Neuronal stem cell (in vitro differentiated cells): ENCODE measurements at regions not wholly inside any gene's neighbourhood (a gene's known extent, or its start where the extent isn't known, plus 50 kb on each side); places are given as distances from the start of the nearest gene placed in this dataset.

Source experiments
- DNase-seq: peaks from one replicate; pipeline ENCODE4 v3.0.0-alpha.2; 2013; ENCODE audit warnings: low spot score
- H2AFZ ChIP-seq: one replicate; pipeline ENCODE4 v1.6.1; 2013; ENCODE audit warnings: mild to moderate bottlenecking, low read length, inconsistent platforms
- H2AK5ac ChIP-seq: 2 replicates; pipeline ENCODE4 v1.6.1; 2013; ENCODE audit warnings: low read depth, mild to moderate bottlenecking, inconsistent platforms, low read length, moderate library complexity, mixed read lengths
- H2BK120ac ChIP-seq: 2 replicates; pipeline ENCODE4 v1.6.1; 2013; ENCODE audit warnings: low read depth, mild to moderate bottlenecking, inconsistent platforms, low read length, moderate library complexity, mixed read lengths
- H2BK12ac ChIP-seq: one replicate; pipeline ENCODE4 v1.6.1; 2013; ENCODE audit warnings: low read length, inconsistent platforms
- H2BK15ac ChIP-seq: 2 replicates; pipeline ENCODE4 v1.6.1; 2013; ENCODE audit warnings: mild to moderate bottlenecking, low read length, inconsistent platforms, mixed read lengths
- H2BK5ac ChIP-seq: one replicate; pipeline ENCODE4 v1.6.1; 2013; ENCODE audit warnings: inconsistent platforms, mild to moderate bottlenecking, low read length, moderate library complexity
- H3K14ac ChIP-seq: one replicate; pipeline ENCODE4 v1.6.1; 2013; ENCODE audit warnings: low read length, inconsistent platforms
- H3K18ac ChIP-seq: 2 replicates; pipeline ENCODE4 v1.6.1; 2013; ENCODE audit warnings: low read length, inconsistent platforms
- H3K23ac ChIP-seq: 2 replicates; pipeline ENCODE4 v1.6.1; 2013; ENCODE audit warnings: low read depth, mild to moderate bottlenecking, mixed read lengths, low read length, inconsistent platforms; ENCODE audit not compliant: poor library complexity
- H3K27ac ChIP-seq: replicated peaks from 3 replicates; pipeline ENCODE4 v1.5.1; 2013; ENCODE audit warnings: low read length, inconsistent platforms
- H3K27me3 ChIP-seq, 3 experiments: 2 replicates each; pipeline ENCODE4 v1.6.1; 2013; ENCODE audit warnings: low read length in 3 of 3, mild to moderate bottlenecking in 2 of 3, inconsistent platforms in 1 of 3, low read depth in 1 of 3, mixed read lengths in 1 of 3, moderate library complexity in 1 of 3; ENCODE audit not compliant: control insufficient read depth in 3 of 3, insufficient read depth in 3 of 3
- H3K36me3 ChIP-seq, 2 donors: replicated peaks in 1 of 2; 2 replicates each; pipeline ENCODE4 v1.6.1; 2013; ENCODE audit warnings: low read length in 2 of 2; ENCODE audit not compliant: control insufficient read depth in 2 of 2, insufficient read depth in 2 of 2
- H3K4ac ChIP-seq: 2 replicates; pipeline ENCODE4 v1.6.1; 2013; ENCODE audit warnings: inconsistent platforms, mild to moderate bottlenecking, low read length, moderate library complexity
- H3K4me1 ChIP-seq, 2 donors: 1 replicate in 1 of 2; 2 replicates in 1 of 2; pipeline ENCODE4 v1.6.1; 2013; ENCODE audit warnings: low read length in 2 of 2, low read depth in 1 of 2; ENCODE audit not compliant: control insufficient read depth in 2 of 2, insufficient read depth in 1 of 2
- H3K4me2 ChIP-seq: one replicate; pipeline ENCODE4 v1.6.1; 2013; ENCODE audit warnings: mild to moderate bottlenecking, low read length, inconsistent platforms; ENCODE audit not compliant: insufficient read depth, poor library complexity, severe bottlenecking
- H3K4me3 ChIP-seq, 2 donors: 2 replicates each; pipeline ENCODE4 v1.5.1; 2013; ENCODE audit warnings: low read length in 2 of 2, mild to moderate bottlenecking in 2 of 2, inconsistent platforms in 1 of 2, moderate library complexity in 1 of 2
- H3K79me1 ChIP-seq: one replicate; pipeline ENCODE4 v1.6.1; 2013; ENCODE audit warnings: low read depth, mild to moderate bottlenecking, inconsistent platforms, low read length, moderate library complexity
- H3K9ac ChIP-seq: one replicate; pipeline ENCODE4 v1.6.1; 2013; ENCODE audit warnings: mild to moderate bottlenecking, low read depth, low read length, inconsistent platforms; ENCODE audit not compliant: poor library complexity
- H3K9me3 ChIP-seq, 2 donors: replicated peaks in 1 of 2; 2 replicates each; pipeline versions ENCODE3 to v1.6.1; 2013; ENCODE audit warnings: low read length in 2 of 2, mild to moderate bottlenecking in 2 of 2, inconsistent platforms in 1 of 2, low read depth in 1 of 2, mixed read lengths in 1 of 2, moderate library complexity in 1 of 2; ENCODE audit not compliant: control insufficient read depth in 2 of 2, insufficient read depth in 1 of 2
- H4K8ac ChIP-seq: one replicate; pipeline ENCODE4 v1.6.1; 2013; ENCODE audit warnings: low read depth, mild to moderate bottlenecking, inconsistent platforms, low read length, moderate library complexity
- H4K91ac ChIP-seq: one replicate; pipeline ENCODE4 v1.6.1; 2013; ENCODE audit warnings: low read length, low read depth, mild to moderate bottlenecking, inconsistent platforms; ENCODE audit not compliant: poor library complexity
- WGBS, 2 donors: extraction: QIAGEN DNeasy Blood & Tissue Kit; methylation state at CpG; one replicate each; pipeline ENCODE4 v1.1.7; 2013; ENCODE audit warnings: missing lambda C conversion rate in 2 of 2, mixed read lengths in 1 of 2; ENCODE audit not compliant: insufficient read length in 2 of 2, insufficient replicate concordance in 1 of 2; ENCODE audit errors: extremely low coverage in 2 of 2; 5-methylcytosine and 5-hydroxymethylcytosine counted together

GRCh38 chr12:5184186-5184585 lies 140.5 kb downstream of the KCNA5 start:
- no peak overlapping the region for H2BK5ac ChIP-seq
- DNase-seq = no peak
- no peaks in the 10 kb centered on the region for H3K4me1 ChIP-seq
- no peak overlapping the region for H2BK12ac ChIP-seq
- H3K79me1 ChIP-seq = no peaks in the 10 kb centered on the region
- no peak overlapping the region for H4K8ac ChIP-seq
- H2BK15ac ChIP-seq = no peak overlapping the region
- H3K4me2 ChIP-seq = no peak overlapping the region
- no peak overlapping the region for H3K27ac ChIP-seq
- no peak overlapping the region for H3K18ac ChIP-seq
- no peak overlapping the region for H3K4me3 ChIP-seq
- no peaks in the 10 kb centered on the region for H3K9me3 ChIP-seq
- no peak overlapping the region for H3K23ac ChIP-seq
- no peak overlapping the region for H2AK5ac ChIP-seq
- H3K27me3 ChIP-seq = no peaks in the 10 kb centered on the region
- no peak overlapping the region for H4K91ac ChIP-seq
- H3K9ac ChIP-seq = no peak overlapping the region
- H2AFZ ChIP-seq = no peak overlapping the region
- no peaks in the 10 kb centered on the region for H3K36me3 ChIP-seq
- no CpG with 5 or more reads among the region's 5 CpGs for WGBS, 2 donors
- H2BK120ac ChIP-seq = no peak overlapping the region
- no peak overlapping the region for H3K4ac ChIP-seq
- H3K14ac ChIP-seq = no peak overlapping the region

GRCh38 chr12:5185435-5186069 lies 141.9 kb downstream of the KCNA5 start:
- Histone ChIP-seq H2AK5ac (no peak overlapping the region), H3K4me3 (no peak overlapping the region), H3K23ac (no peak overlapping the region), H4K91ac (no peak overlapping the region), H2BK12ac (no peak overlapping the region), H3K14ac (no peak overlapping the region), H3K4ac (no peak overlapping the region), H3K4me1 (no peaks in the 10 kb centered on the region), H2AFZ (no peak overlapping the region), H2BK15ac (no peak overlapping the region), H3K18ac (no peak overlapping the region), H3K4me2 (no peak overlapping the region), H2BK120ac (no peak overlapping the region), H3K36me3 (no peaks in the 10 kb centered on the region), H3K79me1 (no peaks in the 10 kb centered on the region), H3K27me3 (no peaks in the 10 kb centered on the region), H3K9ac (no peak overlapping the region), H4K8ac (no peak overlapping the region), H2BK5ac (no peak overlapping the region), H3K27ac (no peak overlapping the region), H3K9me3 (no peaks in the 10 kb centered on the region)
- no peak for DNase-seq
- WGBS, 2 donors = no CpG with 5 or more reads among the region's 8 CpGs

- no peak overlapping the region for H2AFZ ChIP-seq
- no peaks in the 10 kb centered on the region for H3K9me3 ChIP-seq
- H4K91ac ChIP-seq = no peak overlapping the region
- H2BK5ac ChIP-seq = no peak overlapping the region
- no peak overlapping the region for H4K8ac ChIP-seq
- no peak overlapping the region for H3K18ac ChIP-seq
- H2BK120ac ChIP-seq = no peak overlapping the region
- no CpG with 5 or more reads among the region's 4 CpGs for WGBS, 2 donors
- H3K4me3 ChIP-seq = no peak overlapping the region
- DNase-seq = no peak
- H3K4me2 ChIP-seq = no peak overlapping the region
- H2AK5ac ChIP-seq = no peak overlapping the region
- no peak overlapping the region for H3K9ac ChIP-seq
- no peaks in the 10 kb centered on the region for H3K36me3 ChIP-seq
- no peaks in the 10 kb centered on the region for H3K79me1 ChIP-seq
- H2BK15ac ChIP-seq = no peak overlapping the region
- no peak overlapping the region for H3K14ac ChIP-seq
- no peak overlapping the region for H3K23ac ChIP-seq
- no peak overlapping the region for H3K4ac ChIP-seq
- no peak overlapping the region for H3K27ac ChIP-seq
- no peaks in the 10 kb centered on the region for H3K4me1 ChIP-seq
- no peaks in the 10 kb centered on the region for H3K27me3 ChIP-seq
- no peak overlapping the region for H2BK12ac ChIP-seq
Measured at GRCh38 chr12:5186715-5187114, 143.0 kb downstream of the KCNA5 start.

- no peak overlapping the region for H3K23ac ChIP-seq
- H3K4me3 ChIP-seq = no peak overlapping the region
- H3K14ac ChIP-seq = no peak overlapping the region
- no peak overlapping the region for H2BK12ac ChIP-seq
- no CpG with 5 or more reads among the region's 2 CpGs for WGBS, 2 donors
- H3K4ac ChIP-seq = no peak overlapping the region
- H3K4me1 ChIP-seq = no peaks in the 10 kb centered on the region
- no peak overlapping the region for H2AFZ ChIP-seq
- no peak overlapping the region for H4K91ac ChIP-seq
- H2AK5ac ChIP-seq = no peak overlapping the region
- H2BK5ac ChIP-seq = no peak overlapping the region
- H3K27ac ChIP-seq = no peak overlapping the region
- H3K27me3 ChIP-seq = no peaks in the 10 kb centered on the region
- no peak overlapping the region for H3K4me2 ChIP-seq
- H2BK120ac ChIP-seq = no peak overlapping the region
- no peaks in the 10 kb centered on the region for H3K36me3 ChIP-seq
- no peaks in the 10 kb centered on the region for H3K79me1 ChIP-seq
- no peaks in the 10 kb centered on the region for H3K9me3 ChIP-seq
- H2BK15ac ChIP-seq = no peak overlapping the region
- H3K9ac ChIP-seq = no peak overlapping the region
- H4K8ac ChIP-seq = no peak overlapping the region
- DNase-seq = no peak
- H3K18ac ChIP-seq = no peak overlapping the region
Measured at GRCh38 chr12:5187136-5187535, 143.5 kb downstream of the KCNA5 start.
